WTC11 (cell line): ENCODE measurements at regions not wholly inside any gene's neighbourhood (a gene's known extent, or its start where the extent isn't known, plus 50 kb on each side); places are given as distances from the start of the nearest gene placed in this dataset.

Experiments used
- ATAC-seq: fragments of 200-7000 bp; cut with Tn5 transposase; 2 replicates; pipeline ENCODE4 v1.10.0; 2021; ENCODE audit warnings: mild to moderate bottlenecking, moderate library complexity
- CTCF ChIA-PET: fragments of 300-600 bp; sonication (Branson Sonifier 250); formaldehyde crosslinking; loops from one replicate; lab custom pipeline; 2021; ENCODE audit warnings: antibody characterized with exemption; lab: Charles Lee
- POLR2A ChIA-PET: fragments of 350-600 bp; sonication (Branson Sonifier 250); formaldehyde crosslinking; loops from one replicate; lab custom pipeline; 2021; ENCODE audit warnings: antibody characterized with exemption; lab: Charles Lee
- DNase-seq: peaks from one replicate; pipeline ENCODE4 v3.0.0; 2021; ENCODE audit warnings: low spot score
- H3K27ac Mint-ChIP-seq: 2 replicates; pipeline ENCODE4 v1.8.0; 2021; ENCODE audit warnings: mixed read lengths
- H3K27me3 Mint-ChIP-seq: 2 replicates; pipeline ENCODE4 v1.8.0; 2021; ENCODE audit warnings: low read depth, mild to moderate bottlenecking, moderate library complexity, mixed read lengths
- H3K36me3 Mint-ChIP-seq: 2 replicates; pipeline ENCODE4 v1.8.0; 2021; ENCODE audit warnings: mixed read lengths
- H3K4me1 Mint-ChIP-seq: 2 replicates; pipeline ENCODE4 v1.8.0; 2022; ENCODE audit warnings: mixed read lengths
- H3K4me3 Mint-ChIP-seq: 2 replicates; pipeline ENCODE4 v1.8.0; 2021; ENCODE audit warnings: mild to moderate bottlenecking, moderate library complexity, mixed read lengths
- H3K9me3 Mint-ChIP-seq: 2 replicates; pipeline ENCODE4 v1.8.0; 2021; ENCODE audit warnings: mixed read lengths
- ATF2 ChIP-seq: sonication (generic); formaldehyde crosslinking; IDR thresholded peaks from 2 replicates; pipeline ENCODE4 v1.8.1; 2022; ENCODE audit warnings: low read depth, missing genetic modification reagents, borderline replicate concordance
- CBFB ChIP-seq: sonication (generic); formaldehyde crosslinking; IDR thresholded peaks from 2 replicates; pipeline ENCODE4 v1.8.1; 2022; ENCODE audit warnings: mild to moderate bottlenecking, low read depth, missing genetic modification reagents
- CREB1 ChIP-seq: sonication (generic); formaldehyde crosslinking; IDR thresholded peaks from 2 replicates; pipeline ENCODE4 v1.8.0; 2023; ENCODE audit warnings: mild to moderate bottlenecking, missing genetic modification reagents
- CREM ChIP-seq: sonication (generic); formaldehyde crosslinking; IDR thresholded peaks from 2 replicates; pipeline ENCODE4 v1.8.1; 2022; ENCODE audit warnings: mild to moderate bottlenecking, missing genetic modification reagents, moderate library complexity
- CTCF ChIP-seq: fragments of 200-600 bp; IDR thresholded peaks from 2 replicates; pipeline ENCODE4 v1.8.0; 2022; ENCODE audit warnings: antibody characterized with exemption
- ESRRA ChIP-seq: sonication (generic); formaldehyde crosslinking; IDR thresholded peaks from 2 replicates; pipeline ENCODE4 v1.8.1; 2022; ENCODE audit warnings: mild to moderate bottlenecking, missing genetic modification reagents, borderline replicate concordance
- ETV6 ChIP-seq: sonication (generic); formaldehyde crosslinking; IDR thresholded peaks from 2 replicates; pipeline ENCODE4 v1.8.1; 2022; ENCODE audit warnings: mild to moderate bottlenecking, missing genetic modification reagents
- FOXK1 ChIP-seq: sonication (generic); formaldehyde crosslinking; IDR thresholded peaks from 2 replicates; pipeline ENCODE4 v1.8.0; 2022; ENCODE audit warnings: mild to moderate bottlenecking, moderate library complexity, missing genetic modification reagents
- GTF2I ChIP-seq: fragments of 250-450 bp; sonication (Bioruptor Pico); conservative IDR thresholded peaks from 2 replicates; pipeline ENCODE4 v1.4.0; 2021; ENCODE audit warnings: mild to moderate bottlenecking
- HMGA2 ChIP-seq: fragments of 250-450 bp; sonication (Bioruptor Pico); IDR thresholded peaks from 2 replicates; pipeline ENCODE4 v1.4.0; 2021; ENCODE audit warnings: mild to moderate bottlenecking, moderate library complexity
- JAZF1 ChIP-seq: fragments of 250-450 bp; sonication (Bioruptor Pico); IDR thresholded peaks from 2 replicates; pipeline ENCODE4 v1.9.0; 2021; ENCODE audit warnings: moderate library complexity, mild to moderate bottlenecking, inconsistent platforms
- KAT7 ChIP-seq: sonication (generic); formaldehyde crosslinking; IDR thresholded peaks from 2 replicates; pipeline ENCODE4 v1.8.1; 2023; ENCODE audit warnings: missing genetic modification reagents, mild to moderate bottlenecking, borderline replicate concordance
- MXD4 ChIP-seq: fragments of 250-450 bp; sonication (Bioruptor Pico); IDR thresholded peaks from 2 replicates; pipeline ENCODE4 v1.8.0; 2021; ENCODE audit warnings: mild to moderate bottlenecking, moderate library complexity, borderline replicate concordance
- NR3C1 ChIP-seq: sonication (generic); formaldehyde crosslinking; conservative IDR thresholded peaks from 2 replicates; pipeline ENCODE4 v1.8.1; 2023; ENCODE audit warnings: low read depth, mild to moderate bottlenecking, missing genetic modification reagents
- PRRX2 ChIP-seq: fragments of 250-450 bp; sonication (Bioruptor Pico); IDR thresholded peaks from 2 replicates; pipeline ENCODE4 v1.8.0; 2021; ENCODE audit warnings: mild to moderate bottlenecking
- RELA ChIP-seq: sonication (generic); formaldehyde crosslinking; IDR thresholded peaks from 2 replicates; pipeline ENCODE4 v1.8.1; 2022; ENCODE audit warnings: missing genetic modification reagents, mild to moderate bottlenecking, borderline replicate concordance
- SOX15 ChIP-seq: fragments of 250-450 bp; sonication (Bioruptor Pico); IDR thresholded peaks from 2 replicates; pipeline ENCODE4 v1.9.0; 2021; ENCODE audit warnings: mild to moderate bottlenecking
- ZBTB21 ChIP-seq: sonication (generic); formaldehyde crosslinking; IDR thresholded peaks from 2 replicates; pipeline ENCODE4 v1.8.1; 2023; ENCODE audit warnings: mild to moderate bottlenecking, missing genetic modification reagents, borderline replicate concordance
- ZNF138 ChIP-seq: sonication (generic); formaldehyde crosslinking; conservative IDR thresholded peaks from 2 replicates; pipeline ENCODE4 v1.8.1; 2022; ENCODE audit warnings: mild to moderate bottlenecking, moderate library complexity, missing genetic modification reagents
- ZNF219 ChIP-seq: sonication (generic); formaldehyde crosslinking; IDR thresholded peaks from 2 replicates; pipeline ENCODE4 v1.8.0; 2023; ENCODE audit warnings: missing genetic modification reagents, mild to moderate bottlenecking, borderline replicate concordance
- ZNF263 ChIP-seq: sonication (generic); formaldehyde crosslinking; IDR thresholded peaks from 2 replicates; pipeline ENCODE4 v1.8.1; 2022; ENCODE audit warnings: low read depth, mild to moderate bottlenecking, moderate library complexity, missing genetic modification reagents
- ZNF416 ChIP-seq: fragments of 250-450 bp; sonication (Bioruptor Pico); IDR thresholded peaks from 2 replicates; pipeline ENCODE4 v1.9.0; 2021; ENCODE audit warnings: mild to moderate bottlenecking, inconsistent platforms
- TF ChIP-seq, protein P1 (sequence below): fragments of 250-450 bp; sonication (Bioruptor Pico); conservative IDR thresholded peaks from 2 replicates; pipeline ENCODE4 v1.9.0; 2021; ENCODE audit warnings: mild to moderate bottlenecking
- TF ChIP-seq, protein P2 (sequence below): sonication (generic); formaldehyde crosslinking; IDR thresholded peaks from 2 replicates; pipeline ENCODE4 v1.8.1; 2022; ENCODE audit warnings: missing genetic modification reagents, borderline replicate concordance
- TF ChIP-seq, protein P3 (sequence below): sonication (generic); formaldehyde crosslinking; IDR thresholded peaks from 2 replicates; pipeline ENCODE4 v1.8.1; 2022; ENCODE audit warnings: mild to moderate bottlenecking, missing genetic modification reagents, moderate library complexity, borderline replicate concordance

DNA sequence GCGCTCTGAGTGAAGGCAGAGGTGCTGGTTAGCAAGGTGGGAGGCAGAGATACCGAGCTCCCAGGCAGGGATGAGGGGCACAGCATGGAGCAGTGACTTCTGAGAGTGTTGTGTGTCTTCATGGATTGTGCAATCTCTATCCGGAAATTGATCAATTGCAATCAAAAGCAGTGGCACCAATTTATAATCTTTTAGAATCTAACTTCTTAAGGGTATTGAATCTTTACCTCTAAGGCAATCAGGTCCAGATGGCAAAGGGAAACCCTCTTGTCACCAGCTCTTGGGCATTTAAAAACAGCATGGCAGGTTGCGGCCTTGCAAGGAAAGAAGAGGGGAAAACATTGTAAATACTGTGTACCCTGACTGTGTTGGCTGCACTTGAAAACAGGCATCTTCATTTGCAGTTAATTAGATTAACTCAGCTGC lies 58.0 kb upstream of the MRTFB start (continued):
- TF ChIP-seq, protein P1, sequence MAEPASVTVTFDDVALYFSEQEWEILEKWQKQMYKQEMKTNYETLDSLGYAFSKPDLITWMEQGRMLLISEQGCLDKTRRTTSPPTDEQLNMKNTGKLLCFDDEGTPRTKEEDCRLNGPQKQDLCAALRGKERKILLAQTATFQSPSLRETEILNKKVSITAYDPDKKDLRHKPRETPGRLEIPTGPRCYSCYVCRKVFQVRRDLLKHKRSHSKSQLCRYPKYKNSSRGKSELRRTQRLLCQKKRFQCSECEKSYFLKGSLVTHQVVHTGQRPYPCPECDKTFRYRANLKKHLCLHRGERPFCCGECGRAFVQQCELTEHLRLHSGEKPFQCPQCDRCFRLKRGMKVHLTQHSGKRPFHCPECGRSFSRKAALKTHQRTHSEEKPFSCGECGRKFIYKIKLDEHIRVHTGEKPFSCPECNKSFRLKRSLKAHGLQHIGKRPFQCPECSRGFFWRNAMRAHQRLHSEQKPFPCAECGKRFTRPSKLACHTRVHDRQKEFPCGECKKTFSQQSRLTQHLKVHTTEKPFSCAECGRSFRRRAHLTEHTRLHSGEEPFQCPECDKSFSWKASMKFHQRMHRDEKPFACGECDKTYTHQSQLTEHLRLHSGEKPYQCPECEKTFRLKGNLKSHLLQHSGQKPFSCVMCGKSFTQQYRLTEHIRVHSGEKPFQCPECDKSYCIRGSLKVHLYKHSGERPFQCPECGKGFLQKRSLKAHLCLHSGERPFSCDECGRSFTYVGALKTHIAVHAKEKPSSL (CRISPR knock-in tag): no peak
- no peak for TF ChIP-seq ZNF138
- no peak for TF ChIP-seq HMGA2 (CRISPR knock-in tag)
- no peak for TF ChIP-seq CREM
- TF ChIP-seq GTF2I: no peak

DNA sequence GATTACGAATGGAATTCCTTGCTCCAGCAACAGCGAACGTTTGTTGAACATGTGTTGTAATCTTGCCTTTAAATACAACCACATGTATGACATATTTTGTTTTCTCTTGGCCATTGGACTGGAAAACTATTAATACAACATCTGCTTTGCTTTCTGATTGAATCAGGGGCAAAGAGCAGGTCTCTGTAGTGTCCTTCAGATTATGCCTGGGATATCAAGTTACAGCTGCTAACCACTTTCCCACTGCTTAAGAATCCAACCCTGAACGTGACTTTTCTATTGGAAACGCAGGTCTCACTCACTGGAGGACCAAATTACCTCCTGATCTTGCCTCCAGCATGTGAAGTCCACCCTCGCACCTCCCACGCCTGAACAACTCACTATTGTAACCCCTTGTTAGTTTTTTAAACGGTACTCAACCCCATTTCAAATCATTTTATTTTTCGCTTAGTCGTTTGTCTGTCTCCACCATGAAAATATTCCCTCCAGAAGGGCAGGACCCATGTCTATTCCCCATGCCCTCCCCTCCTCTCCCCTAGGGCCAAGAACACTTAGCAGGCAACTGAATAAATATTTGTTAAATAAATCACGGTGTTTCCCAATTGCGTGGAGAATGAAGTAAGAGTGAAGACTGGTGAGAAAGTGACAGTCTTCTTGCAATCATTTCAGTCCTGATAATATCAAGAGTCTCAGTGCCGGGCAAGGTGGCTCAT lies 57.4 kb upstream of the MRTFB start:
- POLR2A ChIA-PET: no interaction called here
- Mint-ChIP-seq H3K4me3 (no peak overlapping the region), H3K27ac (peak overlapping the region; percentile 35), H3K36me3 (no peaks in the 10 kb centered on the region), H3K27me3 (no peaks in the 10 kb centered on the region), H3K4me1 (peaks cover 38% of the 10 kb centered on the region), H3K9me3 (no peaks in the 10 kb centered on the region)
- TF ChIP-seq MXD4 (CRISPR knock-in tag): no peak
- TF ChIP-seq, protein P2, sequence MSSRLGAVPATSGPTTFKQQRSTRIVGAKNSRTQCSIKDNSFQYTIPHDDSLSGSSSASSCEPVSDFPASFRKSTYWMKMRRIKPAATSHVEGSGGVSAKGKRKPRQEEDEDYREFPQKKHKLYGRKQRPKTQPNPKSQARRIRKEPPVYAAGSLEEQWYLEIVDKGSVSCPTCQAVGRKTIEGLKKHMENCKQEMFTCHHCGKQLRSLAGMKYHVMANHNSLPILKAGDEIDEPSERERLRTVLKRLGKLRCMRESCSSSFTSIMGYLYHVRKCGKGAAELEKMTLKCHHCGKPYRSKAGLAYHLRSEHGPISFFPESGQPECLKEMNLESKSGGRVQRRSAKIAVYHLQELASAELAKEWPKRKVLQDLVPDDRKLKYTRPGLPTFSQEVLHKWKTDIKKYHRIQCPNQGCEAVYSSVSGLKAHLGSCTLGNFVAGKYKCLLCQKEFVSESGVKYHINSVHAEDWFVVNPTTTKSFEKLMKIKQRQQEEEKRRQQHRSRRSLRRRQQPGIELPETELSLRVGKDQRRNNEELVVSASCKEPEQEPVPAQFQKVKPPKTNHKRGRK: no peak
- no peak for TF ChIP-seq CREB1 (CRISPR knock-in tag)
- no peak for TF ChIP-seq ZNF263
- no peak for TF ChIP-seq KAT7 (CRISPR knock-in tag)
- peak; percentile 59 for ATAC-seq
- CTCF ChIA-PET: interaction anchor here (1.1 to 2.0 kb wide), 3 partner anchors 11 to 172 kb away, joined by 3 to 6 read pairs (median 6); no protein-coding TSS in a partner anchor
- no peak for DNase-seq

GRCh38 chr16:14014284-14014625 lies 56.9 kb upstream of the MRTFB start:
- ChIA-PET CTCF (interaction anchor here (1.6 to 2.0 kb wide), 2 partner anchors 12 to 172 kb away, joined by 6 read pairs; no protein-coding TSS in a partner anchor), POLR2A (no interaction called here)
- peaks cover 40% of the 10 kb centered on the region for H3K4me1 Mint-ChIP-seq
- H3K27ac Mint-ChIP-seq: 0 out of 2 replicates have a peak overlapping the region, but pooled peaks have one; percentile 22
- ATAC-seq: no peak
- no peak overlapping the region for H3K4me3 Mint-ChIP-seq
- TF ChIP-seq ZBTB21 (CRISPR knock-in tag) (no peak), NR3C1 (CRISPR knock-in tag) (no peak), RELA (CRISPR knock-in tag) (no peak), FOXK1 (no peak), JAZF1 (CRISPR knock-in tag) (no peak), SOX15 (CRISPR knock-in tag) (no peak), ZNF138 (no peak)
- TF ChIP-seq, protein P3, sequence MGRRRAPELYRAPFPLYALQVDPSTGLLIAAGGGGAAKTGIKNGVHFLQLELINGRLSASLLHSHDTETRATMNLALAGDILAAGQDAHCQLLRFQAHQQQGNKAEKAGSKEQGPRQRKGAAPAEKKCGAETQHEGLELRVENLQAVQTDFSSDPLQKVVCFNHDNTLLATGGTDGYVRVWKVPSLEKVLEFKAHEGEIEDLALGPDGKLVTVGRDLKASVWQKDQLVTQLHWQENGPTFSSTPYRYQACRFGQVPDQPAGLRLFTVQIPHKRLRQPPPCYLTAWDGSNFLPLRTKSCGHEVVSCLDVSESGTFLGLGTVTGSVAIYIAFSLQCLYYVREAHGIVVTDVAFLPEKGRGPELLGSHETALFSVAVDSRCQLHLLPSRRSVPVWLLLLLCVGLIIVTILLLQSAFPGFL (CRISPR knock-in tag): no peak
- no peaks in the 10 kb centered on the region for H3K27me3 Mint-ChIP-seq
- no peak for DNase-seq
- no peaks in the 10 kb centered on the region for H3K36me3 Mint-ChIP-seq
- H3K9me3 Mint-ChIP-seq: no peaks in the 10 kb centered on the region

DNA sequence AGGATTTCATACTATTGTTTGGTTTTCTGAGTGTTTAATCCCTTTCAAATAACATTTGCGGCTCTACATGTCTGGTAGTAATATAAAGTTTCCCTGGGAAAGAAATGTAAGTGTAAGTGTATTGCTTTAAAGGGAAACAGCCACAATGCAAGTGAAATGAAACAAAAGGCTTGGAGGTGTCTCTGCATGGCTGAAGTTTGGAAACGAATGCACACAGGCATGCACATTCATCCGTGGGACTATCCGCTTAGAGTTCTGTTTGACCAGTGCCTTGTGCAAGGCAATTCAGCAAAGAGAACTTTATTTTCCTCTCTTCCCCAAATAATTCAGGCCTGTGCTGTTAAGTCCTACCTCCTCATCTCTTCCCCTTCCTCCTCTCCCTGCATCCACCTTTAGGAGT lies 56.1 kb upstream of the MRTFB start:
- ATAC-seq (no peak), DNase-seq (no peak)
- Mint-ChIP-seq H3K27me3 (no peaks in the 10 kb centered on the region), H3K4me3 (no peak overlapping the region), H3K4me1 (peaks cover 32% of the 10 kb centered on the region), H3K9me3 (no peaks in the 10 kb centered on the region), H3K27ac (peak overlapping the region; percentile 6; the same call in 1 of the 2 replicates), H3K36me3 (no peaks in the 10 kb centered on the region)
- TF ChIP-seq CBFB: no peak
- no peak for TF ChIP-seq ESRRA (CRISPR knock-in tag)
- TF ChIP-seq ETV6 (CRISPR knock-in tag): no peak
- TF ChIP-seq ZNF219: no peak
- TF ChIP-seq ZNF416 (CRISPR knock-in tag): no peak
- no peak for TF ChIP-seq ATF2 (CRISPR knock-in tag)
- TF ChIP-seq CTCF: no peak
- no peak for TF ChIP-seq PRRX2
- CTCF ChIA-PET: no interaction called here
- POLR2A ChIA-PET: no interaction called here
